Epithelial cell of proximal tubule (primary cell): ENCODE measurements at regions not wholly inside any gene's neighbourhood (a gene's known extent, or its start where the extent isn't known, plus 50 kb on each side); places are given as distances from the start of the nearest gene placed in this dataset.

ENCODE experiments used
- DNase-seq: peaks from one replicate; pipeline ENCODE4 v3.0.0-alpha.2; 2011; ENCODE audit warnings: low read depth
- H3K4me3 ChIP-seq: 2 replicates; pipeline ENCODE4 v1.5.1; 2011; ENCODE audit warnings: low read depth, mild to moderate bottlenecking, low read length
- TF ChIP-seq, protein P1 (sequence below): conservative IDR thresholded peaks from 2 replicates; pipeline ENCODE4 v1.5.1; 2012; ENCODE audit warnings: low read depth, mild to moderate bottlenecking, low read length

- TF ChIP-seq, protein P1, sequence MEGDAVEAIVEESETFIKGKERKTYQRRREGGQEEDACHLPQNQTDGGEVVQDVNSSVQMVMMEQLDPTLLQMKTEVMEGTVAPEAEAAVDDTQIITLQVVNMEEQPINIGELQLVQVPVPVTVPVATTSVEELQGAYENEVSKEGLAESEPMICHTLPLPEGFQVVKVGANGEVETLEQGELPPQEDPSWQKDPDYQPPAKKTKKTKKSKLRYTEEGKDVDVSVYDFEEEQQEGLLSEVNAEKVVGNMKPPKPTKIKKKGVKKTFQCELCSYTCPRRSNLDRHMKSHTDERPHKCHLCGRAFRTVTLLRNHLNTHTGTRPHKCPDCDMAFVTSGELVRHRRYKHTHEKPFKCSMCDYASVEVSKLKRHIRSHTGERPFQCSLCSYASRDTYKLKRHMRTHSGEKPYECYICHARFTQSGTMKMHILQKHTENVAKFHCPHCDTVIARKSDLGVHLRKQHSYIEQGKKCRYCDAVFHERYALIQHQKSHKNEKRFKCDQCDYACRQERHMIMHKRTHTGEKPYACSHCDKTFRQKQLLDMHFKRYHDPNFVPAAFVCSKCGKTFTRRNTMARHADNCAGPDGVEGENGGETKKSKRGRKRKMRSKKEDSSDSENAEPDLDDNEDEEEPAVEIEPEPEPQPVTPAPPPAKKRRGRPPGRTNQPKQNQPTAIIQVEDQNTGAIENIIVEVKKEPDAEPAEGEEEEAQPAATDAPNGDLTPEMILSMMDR, result no peak
- no peak overlapping the region for H3K4me3 ChIP-seq
- no peak for DNase-seq
Observed at GRCh38 chr5:61822584-61822983, 483.4 kb upstream of the KIF2A start.

- H3K4me3 ChIP-seq, result no peak overlapping the region
- TF ChIP-seq, protein P1, result no peak
- no peak for DNase-seq
Observed at GRCh38 chr5:61823065-61823464, 482.9 kb upstream of the KIF2A start.

GRCh38 chr5:61823781-61824180 is 482.2 kb upstream of the KIF2A start:
- TF ChIP-seq, protein P1, result no peak
- no peak for DNase-seq
- H3K4me3 ChIP-seq, result no peak overlapping the region

GRCh38 chr5:61824396-61824795 is 481.6 kb upstream of the KIF2A start:
- TF ChIP-seq, protein P1, result no peak
- DNase-seq, result no peak
- no peak overlapping the region for H3K4me3 ChIP-seq

DNA sequence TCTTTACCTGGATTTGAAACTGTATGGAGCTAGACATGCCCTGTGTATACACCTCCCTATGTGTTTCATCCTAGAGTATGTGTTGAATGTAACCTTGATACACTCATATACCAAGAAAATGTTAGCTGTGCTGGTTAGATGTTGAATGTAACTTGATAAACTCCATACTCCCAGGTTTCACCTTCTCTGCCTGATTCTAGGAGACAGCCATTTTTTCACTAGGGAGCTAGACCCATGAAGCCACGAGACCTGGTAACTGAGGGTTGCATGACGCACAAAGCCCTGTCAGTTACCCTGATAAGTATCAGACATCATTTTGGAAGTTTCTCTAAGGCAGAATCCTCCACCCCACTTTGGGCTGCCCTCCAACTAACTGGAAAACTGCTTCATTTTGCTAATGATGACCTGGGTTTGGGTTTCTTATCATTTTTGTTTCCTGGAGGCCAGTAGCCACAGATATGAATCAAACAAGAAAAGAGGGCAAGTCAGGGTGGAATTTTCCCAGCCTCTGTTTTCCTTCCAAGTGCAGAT is 478.5 kb upstream of the KIF2A start:
- no peak overlapping the region for H3K4me3 ChIP-seq
- TF ChIP-seq, protein P1, result no peak
- DNase-seq, result no peak

DNA sequence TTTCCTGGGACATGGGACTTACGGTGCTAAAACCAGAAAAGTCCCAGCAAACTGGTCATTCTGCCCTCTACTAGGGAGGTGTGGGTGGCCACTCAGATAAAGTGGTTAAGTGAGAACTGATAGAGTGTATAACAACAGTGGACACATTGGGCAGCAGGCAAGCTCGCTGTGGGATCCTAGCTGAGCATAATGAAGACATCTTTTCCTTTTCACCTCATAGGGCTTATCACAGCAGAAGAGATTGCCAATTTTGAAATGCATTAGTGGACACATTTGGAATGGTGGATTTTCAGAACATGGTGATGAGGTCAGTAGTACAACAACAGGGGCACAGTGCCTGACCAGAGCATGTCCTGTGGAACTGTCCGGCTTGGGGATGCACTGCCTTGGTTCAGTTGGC is 477.1 kb upstream of the KIF2A start:
- H3K4me3 ChIP-seq, result no peak overlapping the region
- TF ChIP-seq, protein P1, result no peak
- no peak for DNase-seq

GRCh38 chr5:61831736-61832135 is 474.3 kb upstream of the KIF2A start:
- no peak for DNase-seq
- TF ChIP-seq, protein P1, result no peak
- no peak overlapping the region for H3K4me3 ChIP-seq
